Ectodermal cell (in vitro differentiated cells): ENCODE measurements at regions not wholly inside any gene's neighbourhood (a gene's known extent, or its start where the extent isn't known, plus 50 kb on each side); places are given as distances from the start of the nearest gene placed in this dataset.

Experiments used
- H3K27ac ChIP-seq: 2 replicates; pipeline ENCODE4 v1.7.0; 2013; ENCODE audit warnings: mild to moderate bottlenecking, low read depth, low read length; ENCODE audit not compliant: insufficient read depth, poor library complexity, severe bottlenecking
- H3K27me3 ChIP-seq: 2 replicates; pipeline ENCODE4 v1.7.0; 2013; ENCODE audit warnings: mild to moderate bottlenecking, low read length; ENCODE audit not compliant: insufficient read depth, control insufficient read depth, poor library complexity, severe bottlenecking
- H3K36me3 ChIP-seq: one replicate; pipeline ENCODE4 v1.7.0; 2013; ENCODE audit warnings: low read length; ENCODE audit not compliant: control insufficient read depth, insufficient read depth
- H3K4me1 ChIP-seq: one replicate; pipeline ENCODE4 v1.7.0; 2013; ENCODE audit warnings: low read length; ENCODE audit not compliant: control insufficient read depth, insufficient read depth
- H3K4me3 ChIP-seq: 2 replicates; pipeline ENCODE4 v1.7.0; 2013; ENCODE audit warnings: low read depth, low read length, control low read depth; ENCODE audit not compliant: insufficient read depth
- H3K9me3 ChIP-seq: 2 replicates; pipeline ENCODE4 v1.7.0; 2013; ENCODE audit warnings: mild to moderate bottlenecking, low read length, moderate library complexity; ENCODE audit not compliant: control insufficient read depth
- WGBS, 2 experiments: methylation state at CpG; one replicate each; pipeline ENCODE4 v1.1.7; 2013; ENCODE audit warnings: missing lambda C conversion rate in 2 of 2; 5-methylcytosine and 5-hydroxymethylcytosine counted together

DNA sequence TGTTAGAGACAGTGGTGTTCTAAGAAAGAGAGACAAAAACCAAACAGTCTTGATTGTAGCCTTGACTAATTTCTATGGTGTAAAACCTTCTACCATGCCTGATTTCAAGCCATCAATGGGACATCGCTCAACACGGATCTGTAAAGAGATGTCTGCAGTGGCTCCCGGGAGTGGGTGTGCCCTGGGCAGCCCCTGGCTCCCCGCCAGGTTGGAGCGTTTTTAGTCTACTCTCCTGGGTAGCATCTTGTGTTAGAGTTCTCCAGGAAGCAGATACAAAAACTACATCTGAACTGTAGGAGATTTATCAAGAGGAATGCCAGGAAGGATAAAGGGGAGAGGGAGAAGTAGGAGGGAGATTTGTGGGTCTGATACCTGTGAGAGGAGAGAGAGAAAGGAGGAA is 1212.9 kb downstream of the BCL11B start:
- Histone ChIP-seq H3K4me1 (no peaks in the 10 kb centered on the region), H3K27me3 (no peaks in the 10 kb centered on the region), H3K9me3 (no peaks in the 10 kb centered on the region), H3K4me3 (no peak overlapping the region), H3K27ac (no peak overlapping the region), H3K36me3 (no peaks in the 10 kb centered on the region)
- 90 to 93% methylated on average over 5 of the region's 5 CpGs for WGBS, 2 experiments

DNA sequence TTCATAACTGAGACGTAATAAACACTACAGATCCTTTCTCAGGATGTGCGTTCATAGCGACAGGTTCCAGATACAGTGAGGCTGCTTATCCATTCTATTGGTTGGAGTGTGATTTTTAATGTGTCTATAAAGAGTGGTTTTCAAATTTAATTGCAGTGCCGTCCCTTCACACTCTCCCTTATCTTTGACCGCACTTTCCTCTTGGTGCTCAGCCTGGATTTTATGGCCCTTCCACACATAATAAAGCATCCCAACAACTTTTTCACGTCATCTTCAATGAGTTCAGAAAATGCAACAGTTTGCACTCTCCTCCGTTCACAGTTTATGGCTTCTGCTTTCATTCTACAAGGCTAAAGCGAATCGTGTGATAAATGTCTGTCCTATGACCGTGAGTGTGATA is 1209.9 kb downstream of the BCL11B start:
- no peak overlapping the region for H3K4me3 ChIP-seq
- 96% methylated on average over 10 of the region's 10 CpGs for WGBS, 2 experiments

DNA sequence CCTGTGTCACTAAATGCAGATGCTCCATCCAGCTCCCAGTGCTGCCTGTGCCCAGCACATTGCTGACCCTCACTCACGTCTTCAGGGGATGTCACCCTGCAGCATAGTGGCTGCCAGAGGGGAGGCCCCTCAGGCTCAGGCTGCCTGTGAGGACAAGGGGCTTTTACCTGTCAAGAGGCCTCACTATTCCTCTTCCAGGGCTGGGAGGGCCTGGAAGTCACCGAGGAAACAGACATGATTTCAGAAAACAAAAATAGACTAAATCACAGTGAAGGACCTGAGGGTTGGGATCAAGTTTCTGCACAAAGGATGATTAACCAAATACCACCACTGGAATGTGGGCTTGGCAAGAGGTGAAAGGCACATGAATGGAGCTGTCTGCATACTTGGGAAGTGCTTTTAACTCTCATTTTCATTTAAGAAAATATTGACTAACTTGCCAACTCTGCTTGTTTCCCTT is 1202.3 kb downstream of the BCL11B start:
- Histone ChIP-seq H3K36me3 (no peaks in the 10 kb centered on the region), H3K27me3 (no peaks in the 10 kb centered on the region), H3K4me1 (peaks cover 3% of the 10 kb centered on the region), H3K9me3 (no peaks in the 10 kb centered on the region), H3K27ac (no peak overlapping the region), H3K4me3 (no peak overlapping the region)
- 59 to 65% methylated on average over 2 of the region's 2 CpGs for WGBS, 2 experiments

More for the DNA sequence above, 1209.9 kb downstream of the BCL11B start:
- Histone ChIP-seq H3K4me1 (no peaks in the 10 kb centered on the region), H3K27me3 (no peaks in the 10 kb centered on the region), H3K36me3 (no peaks in the 10 kb centered on the region), H3K27ac (no peak overlapping the region), H3K9me3 (no peaks in the 10 kb centered on the region)

DNA sequence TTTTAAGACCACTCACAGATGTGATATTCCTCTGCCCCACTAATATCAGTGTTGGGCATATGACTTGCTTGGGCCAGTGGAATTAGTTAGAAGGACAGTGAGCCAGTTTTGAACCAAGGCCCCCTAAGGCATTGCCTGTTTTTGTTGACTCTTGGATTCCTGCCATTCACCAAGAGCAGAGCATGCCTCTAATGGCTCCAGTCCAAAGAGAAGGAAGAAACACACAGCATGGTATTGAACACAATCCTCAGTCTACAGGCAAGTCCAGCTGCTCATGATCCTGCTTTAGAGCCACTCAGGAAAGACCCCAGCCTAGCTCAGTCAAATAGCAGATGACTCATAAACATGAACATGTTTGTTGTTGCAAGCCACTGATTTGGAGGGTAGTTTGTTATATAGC is 1201.5 kb downstream of the BCL11B start:
- Histone ChIP-seq H3K4me3 (no peak overlapping the region), H3K27ac (no peak overlapping the region), H3K9me3 (no peaks in the 10 kb centered on the region), H3K36me3 (no peaks in the 10 kb centered on the region), H3K4me1 (peaks cover 3% of the 10 kb centered on the region), H3K27me3 (no peaks in the 10 kb centered on the region)

GRCh38 chr14:98074111-98074510 is 1197.9 kb downstream of the BCL11B start:
- WGBS, 2 experiments, result 97 to 98% methylated on average over 4 to 5 of the region's 5 CpGs
- H3K27ac ChIP-seq, result no peak overlapping the region
- no peaks in the 10 kb centered on the region for H3K36me3 ChIP-seq
- no peaks in the 10 kb centered on the region for H3K9me3 ChIP-seq
- no peak overlapping the region for H3K4me3 ChIP-seq
- H3K4me1 ChIP-seq, result peaks cover 3% of the 10 kb centered on the region
- H3K27me3 ChIP-seq, result no peaks in the 10 kb centered on the region

DNA sequence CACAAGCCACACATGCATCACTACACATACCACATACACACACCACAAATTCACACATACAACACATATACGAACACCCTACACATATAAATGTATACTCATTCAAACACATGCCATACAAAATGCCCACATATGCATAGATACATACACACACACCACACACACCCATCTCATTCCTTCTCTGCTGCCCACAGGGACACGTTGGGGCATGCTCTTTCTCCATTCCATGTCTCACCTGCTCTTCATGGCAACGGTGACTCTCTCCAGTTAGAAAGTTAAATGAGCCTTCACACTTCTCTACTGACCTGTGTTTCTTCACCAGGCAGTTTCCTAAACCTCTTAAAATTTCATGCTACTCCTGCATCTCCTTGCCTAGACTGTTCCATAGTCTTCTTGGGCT is 1194.8 kb downstream of the BCL11B start:
- no peak overlapping the region for H3K4me3 ChIP-seq
- 71 to 76% methylated on average over 3 of the region's 3 CpGs for WGBS, 2 experiments
- H3K27ac ChIP-seq, result no peak overlapping the region
- H3K9me3 ChIP-seq, result no peaks in the 10 kb centered on the region
- H3K4me1 ChIP-seq, result no peaks in the 10 kb centered on the region
- H3K27me3 ChIP-seq, result no peaks in the 10 kb centered on the region
- H3K36me3 ChIP-seq, result no peaks in the 10 kb centered on the region

DNA sequence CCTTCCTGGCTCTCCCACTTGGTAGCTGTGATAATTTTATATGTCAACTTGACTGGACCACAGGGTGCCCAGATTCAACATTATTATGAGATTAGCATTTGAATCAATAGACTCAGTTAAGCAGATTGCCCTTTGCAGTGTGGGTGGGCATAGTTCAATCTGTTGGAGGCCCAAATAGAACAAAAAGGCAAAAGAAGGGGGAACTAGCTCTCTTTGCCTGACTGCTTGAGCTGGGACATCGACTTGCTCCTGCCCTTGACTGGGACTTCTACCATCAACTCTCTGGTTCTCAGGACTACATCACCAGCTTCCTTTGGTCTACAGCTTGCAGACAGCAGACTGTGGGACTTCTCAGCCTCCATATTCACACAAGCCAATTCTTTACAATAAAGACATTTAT is 1189.2 kb downstream of the BCL11B start:
- no peaks in the 10 kb centered on the region for H3K36me3 ChIP-seq
- H3K27me3 ChIP-seq, result no peaks in the 10 kb centered on the region
- no peak overlapping the region for H3K4me3 ChIP-seq
- H3K9me3 ChIP-seq, result no peaks in the 10 kb centered on the region
- 54 to 56% methylated on average over 1 of the region's 1 CpG for WGBS, 2 experiments
- no peaks in the 10 kb centered on the region for H3K4me1 ChIP-seq
- no peak overlapping the region for H3K27ac ChIP-seq

- Histone ChIP-seq H3K9me3 (no peaks in the 10 kb centered on the region), H3K27me3 (no peaks in the 10 kb centered on the region), H3K36me3 (no peaks in the 10 kb centered on the region), H3K4me1 (no peaks in the 10 kb centered on the region), H3K27ac (no peak overlapping the region), H3K4me3 (no peak overlapping the region)
- WGBS, 2 experiments, result 100% methylated on average over 1 of the region's 1 CpG; no CpG with 5 or more reads in 1 of the 2 experiments
Measured at GRCh38 chr14:98085751-98086150, 1186.2 kb downstream of the BCL11B start.

GRCh38 chr14:98093111-98093510 is 1178.9 kb downstream of the BCL11B start:
- H3K36me3 ChIP-seq, result no peaks in the 10 kb centered on the region
- no peak overlapping the region for H3K27ac ChIP-seq
- no peak overlapping the region for H3K4me3 ChIP-seq
- H3K9me3 ChIP-seq, result no peaks in the 10 kb centered on the region
- no peaks in the 10 kb centered on the region for H3K4me1 ChIP-seq
- WGBS, 2 experiments, result 87 to 93% methylated on average over 2 of the region's 2 CpGs
- no peaks in the 10 kb centered on the region for H3K27me3 ChIP-seq

DNA sequence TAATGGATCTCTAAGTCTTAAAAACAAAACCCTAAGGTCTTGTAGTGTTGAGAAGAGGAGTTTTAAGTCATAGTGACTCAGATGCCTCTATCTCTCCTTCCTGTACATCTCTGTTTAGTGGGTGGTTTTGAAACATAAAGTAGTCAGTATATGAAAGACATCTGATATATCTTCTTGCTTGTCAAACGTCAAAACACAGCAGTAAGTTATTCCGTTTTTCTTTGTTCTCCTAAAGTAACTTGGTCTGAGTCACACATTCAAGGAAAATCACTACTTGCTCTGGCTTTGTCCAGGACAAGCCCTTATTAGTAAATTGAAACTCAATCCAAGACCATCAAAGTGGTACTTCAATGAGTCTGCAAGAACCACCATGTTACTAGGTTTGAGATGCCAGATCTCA is 1172.5 kb downstream of the BCL11B start:
- H3K27me3 ChIP-seq, result no peaks in the 10 kb centered on the region
- H3K4me3 ChIP-seq, result no peak overlapping the region
- no peak overlapping the region for H3K27ac ChIP-seq
- 91 to 93% methylated on average over 2 of the region's 2 CpGs for WGBS, 2 experiments
- no peaks in the 10 kb centered on the region for H3K36me3 ChIP-seq
- no peaks in the 10 kb centered on the region for H3K4me1 ChIP-seq
- no peaks in the 10 kb centered on the region for H3K9me3 ChIP-seq

- Histone ChIP-seq H3K9me3 (no peaks in the 10 kb centered on the region), H3K4me3 (no peak overlapping the region), H3K36me3 (no peaks in the 10 kb centered on the region), H3K4me1 (no peaks in the 10 kb centered on the region), H3K27me3 (no peaks in the 10 kb centered on the region), H3K27ac (no peak overlapping the region)
- WGBS, 2 experiments, result 87 to 100% methylated on average over 1 to 2 of the region's 3 CpGs
Measured at GRCh38 chr14:98101323-98101722, 1170.7 kb downstream of the BCL11B start.
